ENCODE measurements at regions not wholly inside any gene's neighbourhood (a gene's known extent, or its start where the extent isn't known, plus 50 kb on each side); places are given as distances from the start of the nearest gene placed in this dataset.

DNA sequence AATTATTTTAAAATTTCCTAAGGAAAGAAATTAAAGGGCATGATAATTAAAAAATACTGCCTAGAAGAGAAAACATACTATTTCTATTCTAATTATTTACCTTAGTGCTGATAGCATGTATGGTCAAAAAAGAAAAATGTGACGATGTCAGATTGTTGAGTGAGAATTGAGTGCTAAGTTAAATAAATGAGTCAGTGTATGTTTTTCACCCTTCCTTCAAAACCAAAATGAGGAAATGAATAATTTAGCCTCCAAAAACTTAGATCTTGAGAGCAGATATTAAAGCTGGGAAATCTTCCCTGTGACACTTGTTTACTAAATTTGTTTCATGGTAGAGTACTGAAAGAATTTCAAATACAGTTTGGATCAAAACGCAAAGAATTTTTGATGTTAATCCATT, 58.6 kb upstream of the NYAP2 start:
- H3K36me3 ChIP-seq: no peaks in the 10 kb centered on the region
- no peak for DNase-seq

DNA sequence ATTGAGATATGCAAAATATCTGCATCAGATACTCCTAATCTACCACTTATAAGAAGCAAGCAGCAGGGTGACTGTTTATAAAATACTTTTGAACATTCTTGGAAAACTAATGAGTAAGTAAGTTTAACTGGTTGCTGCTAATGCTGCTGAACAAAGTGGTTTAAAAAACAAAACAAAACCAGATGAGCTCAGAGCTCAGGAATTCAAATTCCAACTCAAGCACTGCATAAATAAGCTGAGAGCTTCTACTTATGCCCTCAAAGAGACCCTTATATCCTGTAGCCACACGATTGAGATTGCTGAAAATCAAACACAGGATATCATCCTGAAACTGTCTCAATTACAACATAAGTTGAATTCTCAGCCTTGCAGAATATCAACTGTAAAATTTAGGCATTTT, 62.3 kb upstream of the NYAP2 start:
- H3K9me3 ChIP-seq: no peaks in the 10 kb centered on the region
- no peak for DNase-seq
- H3K4me1 ChIP-seq: peaks cover 5% of the 10 kb centered on the region; the same call in 1 of the 2 replicates
- no peaks in the 10 kb centered on the region for H3K27me3 ChIP-seq
- no peaks in the 10 kb centered on the region for H3K36me3 ChIP-seq
- H3K4me3 ChIP-seq (ENCODE audit: low read depth, low read length): no peak overlapping the region
- TF ChIP-seq, protein P1, sequence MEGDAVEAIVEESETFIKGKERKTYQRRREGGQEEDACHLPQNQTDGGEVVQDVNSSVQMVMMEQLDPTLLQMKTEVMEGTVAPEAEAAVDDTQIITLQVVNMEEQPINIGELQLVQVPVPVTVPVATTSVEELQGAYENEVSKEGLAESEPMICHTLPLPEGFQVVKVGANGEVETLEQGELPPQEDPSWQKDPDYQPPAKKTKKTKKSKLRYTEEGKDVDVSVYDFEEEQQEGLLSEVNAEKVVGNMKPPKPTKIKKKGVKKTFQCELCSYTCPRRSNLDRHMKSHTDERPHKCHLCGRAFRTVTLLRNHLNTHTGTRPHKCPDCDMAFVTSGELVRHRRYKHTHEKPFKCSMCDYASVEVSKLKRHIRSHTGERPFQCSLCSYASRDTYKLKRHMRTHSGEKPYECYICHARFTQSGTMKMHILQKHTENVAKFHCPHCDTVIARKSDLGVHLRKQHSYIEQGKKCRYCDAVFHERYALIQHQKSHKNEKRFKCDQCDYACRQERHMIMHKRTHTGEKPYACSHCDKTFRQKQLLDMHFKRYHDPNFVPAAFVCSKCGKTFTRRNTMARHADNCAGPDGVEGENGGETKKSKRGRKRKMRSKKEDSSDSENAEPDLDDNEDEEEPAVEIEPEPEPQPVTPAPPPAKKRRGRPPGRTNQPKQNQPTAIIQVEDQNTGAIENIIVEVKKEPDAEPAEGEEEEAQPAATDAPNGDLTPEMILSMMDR (IDR thresholded peaks at IDR 0.05; ENCODE audit: low read depth, low read length): no peak

More for the DNA sequence above, 58.6 kb upstream of the NYAP2 start:
- H3K4me3 ChIP-seq (ENCODE audit: low read depth, low read length): no peak overlapping the region
- TF ChIP-seq, protein P1 (IDR thresholded peaks at IDR 0.05; ENCODE audit: low read depth, low read length): no peak
- H3K27me3 ChIP-seq: no peaks in the 10 kb centered on the region
- no peaks in the 10 kb centered on the region for H3K9me3 ChIP-seq
- H3K4me1 ChIP-seq: no peaks in the 10 kb centered on the region

DNA sequence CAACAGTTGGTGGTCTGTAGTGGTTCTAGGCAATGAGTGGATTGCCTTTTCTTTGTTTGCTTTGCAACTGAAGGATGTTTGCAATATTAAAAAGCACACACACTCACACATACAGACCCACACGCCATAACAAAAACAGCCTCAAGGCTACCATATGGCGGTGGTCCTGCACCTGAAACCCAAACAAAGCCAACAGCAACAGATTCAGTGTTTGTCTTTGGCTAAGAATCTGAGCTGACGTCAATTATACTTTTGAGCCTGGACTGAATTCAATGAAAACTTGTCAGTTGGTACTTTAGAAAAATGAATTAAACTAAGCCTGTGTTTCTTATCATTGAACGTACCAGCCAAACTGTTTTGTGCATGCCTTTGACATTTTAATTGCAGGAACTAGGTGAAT, 65.0 kb upstream of the NYAP2 start:
- no peaks in the 10 kb centered on the region for H3K36me3 ChIP-seq
- DNase-seq: peak; percentile 14
- H3K27me3 ChIP-seq: no peaks in the 10 kb centered on the region
- H3K9me3 ChIP-seq: no peaks in the 10 kb centered on the region
- H3K4me3 ChIP-seq (ENCODE audit: low read depth, low read length): no peak overlapping the region
- TF ChIP-seq, protein P1 (IDR thresholded peaks at IDR 0.05; ENCODE audit: low read depth, low read length): no peak
- peaks cover 5% of the 10 kb centered on the region; the same call in 1 of the 2 replicates for H3K4me1 ChIP-seq

DNA sequence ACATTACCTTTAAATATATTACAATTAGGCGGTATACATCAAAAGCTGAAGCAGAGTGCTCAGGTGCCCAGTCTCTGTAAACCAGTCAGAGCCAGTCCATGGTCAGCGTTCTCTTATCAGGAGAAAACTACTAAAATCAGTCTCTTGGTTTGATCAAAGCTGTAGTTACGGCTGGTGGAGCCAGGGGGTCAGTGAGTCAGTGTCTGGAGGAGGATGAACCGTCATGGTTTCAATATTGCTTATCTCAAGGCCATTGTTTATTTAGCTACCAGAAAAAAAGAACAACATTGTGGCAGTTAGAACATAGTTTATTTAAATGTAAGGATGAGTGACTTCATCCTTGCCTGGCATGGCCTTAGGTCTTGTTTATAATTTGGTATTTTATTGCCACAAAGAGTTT, 71.3 kb upstream of the NYAP2 start:
- Histone ChIP-seq H3K4me3 (ENCODE audit: low read depth, low read length) (no peak overlapping the region), H3K4me1 (peaks cover 6% of the 10 kb centered on the region), H3K36me3 (no peaks in the 10 kb centered on the region), H3K27me3 (no peaks in the 10 kb centered on the region), H3K9me3 (no peaks in the 10 kb centered on the region)
- TF ChIP-seq, protein P1 (IDR thresholded peaks at IDR 0.05; ENCODE audit: low read depth, low read length): no peak
- peak; percentile 14 for DNase-seq

DNA sequence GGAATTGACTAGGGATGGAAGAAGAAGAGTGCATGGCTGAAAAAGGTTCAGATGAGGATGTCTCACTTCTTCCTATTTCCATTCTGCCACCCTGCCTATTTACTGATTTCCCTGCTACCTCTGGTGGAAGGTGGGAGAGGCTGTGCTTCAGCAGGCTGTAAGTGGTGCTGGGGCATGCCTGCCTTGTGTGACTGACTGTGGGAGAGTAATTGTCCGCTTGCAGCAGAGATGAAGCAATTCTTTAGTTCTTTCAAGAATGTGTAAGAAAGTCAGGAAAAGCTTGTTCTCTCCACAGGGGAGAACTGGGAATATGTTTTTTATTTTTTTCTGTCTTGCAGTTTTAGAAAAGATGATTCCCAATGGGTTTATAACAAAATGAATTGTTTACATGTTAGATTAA, 72.5 kb upstream of the NYAP2 start:
- Histone ChIP-seq H3K9me3 (no peaks in the 10 kb centered on the region), H3K36me3 (no peaks in the 10 kb centered on the region), H3K4me3 (ENCODE audit: low read depth, low read length) (no peak overlapping the region), H3K4me1 (peaks cover 6% of the 10 kb centered on the region), H3K27me3 (no peaks in the 10 kb centered on the region)
- TF ChIP-seq, protein P1 (IDR thresholded peaks at IDR 0.05; ENCODE audit: low read depth, low read length): no peak
- no peak for DNase-seq

DNA sequence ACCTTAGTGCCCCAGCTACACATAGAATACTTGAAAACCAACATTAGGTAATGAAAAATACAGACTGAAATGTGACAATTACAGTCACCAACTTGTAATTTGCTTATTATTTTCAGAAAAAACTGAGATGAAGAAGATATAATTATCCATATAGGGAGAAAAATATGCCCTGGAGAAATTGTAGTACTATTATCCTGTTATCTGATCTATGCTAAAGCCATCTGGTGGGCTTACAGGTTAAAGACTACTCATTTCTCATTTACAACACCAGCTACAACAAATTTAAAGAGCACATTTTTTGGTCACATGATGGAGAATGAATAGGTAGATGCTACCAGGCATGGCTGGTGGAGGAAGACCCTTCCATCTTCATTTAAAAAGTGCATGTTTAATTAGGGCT, 79.6 kb upstream of the NYAP2 start:
- Histone ChIP-seq H3K4me1 (peaks cover 8% of the 10 kb centered on the region; the same call in 1 of the 2 replicates), H3K9me3 (no peaks in the 10 kb centered on the region), H3K36me3 (no peaks in the 10 kb centered on the region), H3K4me3 (ENCODE audit: low read depth, low read length) (no peak overlapping the region), H3K27me3 (no peaks in the 10 kb centered on the region)
- TF ChIP-seq, protein P1 (IDR thresholded peaks at IDR 0.05; ENCODE audit: low read depth, low read length): no peak
- DNase-seq: no peak

Measured in BE2C (cell line).